Prostate gland (tissue), 2 donors: ENCODE measurements at regions not wholly inside any gene's neighbourhood (a gene's known extent, or its start where the extent isn't known, plus 50 kb on each side); places are given as distances from the start of the nearest gene placed in this dataset.

ENCODE experiments used
- CTCF ChIP-seq, 4 experiments: fragments of 200-600 bp in 2 of 4; fragments of 450-650 bp in 2 of 4; sonication (generic) in 2 of 4; IDR thresholded peaks; 1 replicate in 3 of 4; 2 replicates in 1 of 4; pipeline ENCODE4 v1.5.1; 2016 to 2019; ENCODE audit warnings: antibody characterized with exemption in 4 of 4, mild to moderate bottlenecking in 2 of 4, moderate library complexity in 2 of 4
- POLR2A ChIP-seq: fragments of 450-650 bp; IDR thresholded peaks from one replicate; pipeline ENCODE4 v1.6.1; 2016; ENCODE audit warnings: antibody characterized with exemption, mild to moderate bottlenecking

GRCh38 chr1:189821833-189822232 lies 655.8 kb downstream of the BRINP3 start:
- TF ChIP-seq CTCF (IDR thresholded peaks at IDR 0.05) (no peak), POLR2A (no peak)
